Coronary artery (tissue), 2 donors: ENCODE measurements at regions not wholly inside any gene's neighbourhood (a gene's known extent, or its start where the extent isn't known, plus 50 kb on each side); places are given as distances from the start of the nearest gene placed in this dataset.

ENCODE experiments used
- DNase-seq: peaks from one replicate; pipeline ENCODE4 v3.0.0-alpha.2; 2017; ENCODE audit warnings: low spot score
- H3K27ac ChIP-seq, 2 donors: fragments of 200-600 bp; sonication (generic); one replicate each; pipeline ENCODE4 v1.5.1; 2016 to 2019
- H3K4me3 ChIP-seq: fragments of 200-600 bp; sonication (generic); 2 replicates; pipeline ENCODE4 v1.5.1; 2016; ENCODE audit warnings: mild to moderate bottlenecking, moderate library complexity
- CTCF ChIP-seq: fragments of 200-600 bp; sonication (generic); IDR thresholded peaks from one replicate; pipeline ENCODE4 v1.5.1; 2019; ENCODE audit warnings: antibody characterized with exemption

GRCh38 chr9:20030671-20031070 is 241.8 kb upstream of the SLC24A2 start:
- no peak for DNase-seq
- TF ChIP-seq CTCF, result no peak
- H3K27ac ChIP-seq, result no peak overlapping the region
- no peak overlapping the region for H3K4me3 ChIP-seq

- no peak overlapping the region for H3K27ac ChIP-seq
- DNase-seq, result no peak
- TF ChIP-seq CTCF, result no peak
- no peak overlapping the region for H3K4me3 ChIP-seq
These were observed 241.4 kb upstream of the SLC24A2 start for GRCh38 chr9:20030221-20030620.

- DNase-seq, result no peak
- no peak overlapping the region for H3K27ac ChIP-seq
- no peak overlapping the region for H3K4me3 ChIP-seq
- no peak for TF ChIP-seq CTCF
These were observed 240.0 kb upstream of the SLC24A2 start for GRCh38 chr9:20028849-20029231.

GRCh38 chr9:20028192-20028848 is 239.5 kb upstream of the SLC24A2 start:
- no peak overlapping the region for H3K4me3 ChIP-seq
- H3K27ac ChIP-seq, result no peak overlapping the region
- DNase-seq, result no peak
- TF ChIP-seq CTCF, result no peak

- no peak for TF ChIP-seq CTCF
- DNase-seq, result no peak
- no peak overlapping the region for H3K27ac ChIP-seq
- no peak overlapping the region for H3K4me3 ChIP-seq
These were observed 235.2 kb upstream of the SLC24A2 start for GRCh38 chr9:20023961-20024571.

GRCh38 chr9:20023210-20023905 is 234.5 kb upstream of the SLC24A2 start:
- no peak for TF ChIP-seq CTCF
- Histone ChIP-seq H3K27ac (no peak overlapping the region), H3K4me3 (no peak overlapping the region)
- no peak for DNase-seq

- no peak for TF ChIP-seq CTCF
- no peak for DNase-seq
- no peak overlapping the region for H3K27ac ChIP-seq
- H3K4me3 ChIP-seq, result no peak overlapping the region
These were observed 233.6 kb upstream of the SLC24A2 start for GRCh38 chr9:20022410-20022809.
